22Rv1 (cell line): ENCODE measurements at regions not wholly inside any gene's neighbourhood (a gene's known extent, or its start where the extent isn't known, plus 50 kb on each side); places are given as distances from the start of the nearest gene placed in this dataset.
A peak's percentile ranks its signal among the peaks of the same experiment; 100 is the strongest.

Experiments used
- H3K27ac ChIP-seq: fragments of 450-650 bp; 2 replicates; pipeline ENCODE4 v1.5.1; 2017
- ZFX ChIP-seq: fragments of 450-650 bp; IDR thresholded peaks from 2 replicates; pipeline ENCODE4 v1.6.1; 2017; ENCODE audit warnings: antibody characterized with exemption, borderline replicate concordance
- TF ChIP-seq, protein P1 (sequence below): fragments of 450-650 bp; IDR thresholded peaks from 2 replicates; pipeline ENCODE4 v1.5.1; 2017; ENCODE audit warnings: mild to moderate bottlenecking

DNA sequence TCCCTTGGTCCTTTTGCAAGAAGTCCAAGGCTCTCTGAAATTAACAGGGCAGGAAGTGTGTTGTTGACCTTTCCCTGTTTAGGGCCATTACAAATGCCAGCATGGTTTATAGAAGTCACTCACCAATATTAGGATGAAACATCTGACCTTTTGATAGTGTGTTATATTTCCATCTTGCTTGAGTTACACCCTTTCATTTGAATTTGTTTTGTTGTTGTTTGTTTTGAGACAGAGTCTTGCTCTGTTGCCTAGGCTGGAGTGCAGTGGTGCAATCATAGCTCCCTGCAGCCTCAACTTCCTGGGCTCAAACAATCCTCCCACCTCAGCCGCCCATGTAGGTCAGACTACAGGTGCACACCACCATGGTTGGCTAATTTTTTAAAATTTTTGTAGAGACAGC lies 241.1 kb upstream of the USP9Y start:
- H3K27ac ChIP-seq: no peak overlapping the region
- no peak for TF ChIP-seq ZFX
- TF ChIP-seq, protein P1, sequence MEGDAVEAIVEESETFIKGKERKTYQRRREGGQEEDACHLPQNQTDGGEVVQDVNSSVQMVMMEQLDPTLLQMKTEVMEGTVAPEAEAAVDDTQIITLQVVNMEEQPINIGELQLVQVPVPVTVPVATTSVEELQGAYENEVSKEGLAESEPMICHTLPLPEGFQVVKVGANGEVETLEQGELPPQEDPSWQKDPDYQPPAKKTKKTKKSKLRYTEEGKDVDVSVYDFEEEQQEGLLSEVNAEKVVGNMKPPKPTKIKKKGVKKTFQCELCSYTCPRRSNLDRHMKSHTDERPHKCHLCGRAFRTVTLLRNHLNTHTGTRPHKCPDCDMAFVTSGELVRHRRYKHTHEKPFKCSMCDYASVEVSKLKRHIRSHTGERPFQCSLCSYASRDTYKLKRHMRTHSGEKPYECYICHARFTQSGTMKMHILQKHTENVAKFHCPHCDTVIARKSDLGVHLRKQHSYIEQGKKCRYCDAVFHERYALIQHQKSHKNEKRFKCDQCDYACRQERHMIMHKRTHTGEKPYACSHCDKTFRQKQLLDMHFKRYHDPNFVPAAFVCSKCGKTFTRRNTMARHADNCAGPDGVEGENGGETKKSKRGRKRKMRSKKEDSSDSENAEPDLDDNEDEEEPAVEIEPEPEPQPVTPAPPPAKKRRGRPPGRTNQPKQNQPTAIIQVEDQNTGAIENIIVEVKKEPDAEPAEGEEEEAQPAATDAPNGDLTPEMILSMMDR: no peak

DNA sequence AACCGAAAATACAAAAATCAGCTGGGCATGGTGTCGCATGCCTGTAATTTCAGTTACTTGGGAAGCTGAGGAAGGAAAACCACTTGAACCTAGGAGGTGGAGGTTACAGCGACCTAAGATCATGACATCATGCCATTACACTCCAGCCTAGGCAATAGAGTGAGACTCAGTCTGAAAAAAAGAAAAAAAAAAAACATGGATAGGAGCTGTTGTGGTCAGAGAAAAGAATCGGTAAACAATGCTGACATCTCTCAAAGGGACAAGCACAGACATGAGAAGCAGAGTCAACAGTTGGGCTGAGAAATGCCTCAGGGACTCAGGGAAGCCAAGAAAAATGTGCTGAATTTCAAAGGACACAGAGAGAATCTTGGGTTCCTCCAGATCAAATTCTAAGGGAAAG lies 236.9 kb upstream of the USP9Y start:
- TF ChIP-seq, protein P1: no peak
- TF ChIP-seq ZFX: no peak
- no peak overlapping the region for H3K27ac ChIP-seq

DNA sequence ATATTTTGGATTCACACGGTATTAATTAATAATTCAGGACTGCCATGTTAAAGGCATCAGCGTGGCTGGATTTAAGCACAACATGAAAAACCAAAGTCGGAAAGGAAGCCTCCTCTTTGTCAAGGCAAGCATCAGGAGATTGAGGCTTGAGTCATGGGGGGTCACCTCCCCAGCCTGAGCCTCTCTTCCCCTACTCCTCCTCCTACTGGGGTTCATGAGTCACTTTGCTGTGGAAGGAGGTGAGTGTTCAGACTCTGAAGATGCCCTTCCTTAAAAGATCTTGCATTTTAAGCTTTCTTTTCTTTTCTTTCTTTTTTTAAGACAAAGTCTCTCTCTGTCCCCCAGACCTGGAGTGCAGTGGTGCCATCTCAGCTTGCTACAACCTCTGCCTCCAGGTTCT lies 235.3 kb upstream of the USP9Y start:
- H3K27ac ChIP-seq: no peak overlapping the region
- TF ChIP-seq, protein P1: no peak
- TF ChIP-seq ZFX: no peak

DNA sequence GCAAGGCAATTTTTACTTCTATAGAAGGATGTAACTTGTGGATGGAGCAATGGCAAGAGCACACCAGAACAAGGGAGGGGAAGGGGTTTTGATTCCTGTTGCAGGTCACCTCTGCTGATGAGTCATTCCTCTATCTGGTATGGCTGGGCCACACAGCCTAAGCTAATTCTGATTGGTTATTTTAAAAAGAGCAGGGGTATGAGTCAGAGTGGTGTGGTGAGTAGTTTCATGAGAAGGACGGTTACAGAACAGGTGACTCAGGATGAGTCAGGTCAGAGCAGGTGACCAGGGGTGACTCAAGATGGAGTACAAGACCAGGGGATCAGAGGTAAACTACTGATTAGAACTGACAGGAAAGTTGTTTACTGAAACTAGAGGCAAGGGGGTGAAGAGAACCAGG lies 231.9 kb upstream of the USP9Y start:
- H3K27ac ChIP-seq: no peak overlapping the region
- TF ChIP-seq, protein P1: no peak
- TF ChIP-seq ZFX: no peak

DNA sequence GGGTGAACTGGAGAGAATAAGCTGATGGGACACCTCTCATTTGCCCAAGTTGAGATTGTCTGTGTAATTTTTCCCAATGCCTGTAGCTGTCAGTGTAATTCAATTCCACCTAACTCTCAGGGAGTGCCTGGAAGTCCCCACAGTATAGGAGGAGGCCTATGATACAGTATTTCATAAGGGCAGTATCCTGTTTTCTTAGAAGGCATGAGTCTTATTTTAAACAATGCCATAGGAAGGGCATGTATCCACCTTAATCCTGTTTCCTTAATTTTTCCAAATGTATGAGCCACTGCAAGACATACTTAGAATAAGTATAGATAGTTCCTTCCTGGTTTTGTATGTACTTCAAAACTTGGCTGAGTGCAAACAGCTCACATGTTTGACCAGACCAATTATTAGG lies 226.6 kb upstream of the USP9Y start:
- no peak overlapping the region for H3K27ac ChIP-seq
- TF ChIP-seq, protein P1: no peak
- no peak for TF ChIP-seq ZFX

DNA sequence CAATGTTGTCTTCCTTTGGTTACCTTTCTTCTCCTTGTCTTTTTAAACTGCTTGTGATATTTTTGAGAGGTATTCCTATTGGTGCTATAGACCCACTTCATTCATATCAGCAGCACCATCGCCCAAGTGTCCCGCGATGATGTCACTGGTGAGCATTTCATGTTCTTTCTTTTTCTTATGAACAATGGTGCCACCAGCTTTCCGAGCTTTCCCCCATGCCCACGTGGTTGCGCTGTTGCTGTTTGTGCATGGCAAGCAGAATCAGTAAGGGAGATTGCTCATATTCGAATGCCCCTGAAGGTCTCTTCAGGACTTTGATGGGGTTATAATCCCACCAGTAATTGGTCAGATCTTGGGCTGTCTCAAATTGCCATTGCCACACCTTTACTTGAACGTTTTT lies 221.6 kb upstream of the USP9Y start:
- TF ChIP-seq, protein P1: peak; percentile 59
- TF ChIP-seq ZFX: no peak
- H3K27ac ChIP-seq: no peak overlapping the region

DNA sequence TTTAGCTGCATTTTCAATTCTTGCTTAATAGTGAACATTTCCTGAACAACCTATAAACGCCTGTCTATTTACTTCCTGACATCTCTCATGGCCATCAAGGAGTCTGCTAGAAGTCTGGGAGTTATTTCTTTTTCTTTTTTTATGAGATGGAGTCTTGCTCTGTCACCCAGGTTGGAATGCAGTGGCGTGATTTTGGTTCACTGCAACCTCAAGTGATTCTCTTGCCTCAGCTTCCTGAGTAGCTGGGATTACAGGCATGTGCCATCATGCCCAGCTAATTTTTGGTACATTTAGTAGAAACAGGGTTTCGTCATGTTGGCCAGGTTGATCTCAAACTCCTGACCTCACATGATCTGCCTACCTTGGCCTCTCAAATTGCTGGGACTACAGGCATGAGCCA lies 217.6 kb upstream of the USP9Y start:
- H3K27ac ChIP-seq: no peak overlapping the region
- no peak for TF ChIP-seq ZFX
- TF ChIP-seq, protein P1: no peak
